Trophoblast cell (in vitro differentiated cells and primary cell): ENCODE measurements at regions not wholly inside any gene's neighbourhood (a gene's known extent, or its start where the extent isn't known, plus 50 kb on each side); places are given as distances from the start of the nearest gene placed in this dataset.

Source experiments
- DNase-seq, 2 donors: peaks; one replicate each; pipeline ENCODE4 v3.0.0-alpha.2; 2016
- H2AFZ ChIP-seq: 2 replicates; pipeline ENCODE4 v1.6.1; 2013; ENCODE audit warnings: low read length, moderate library complexity, mild to moderate bottlenecking; ENCODE audit not compliant: insufficient read depth, poor library complexity
- H2AK5ac ChIP-seq: 2 replicates; pipeline ENCODE4 v1.6.1; 2013; ENCODE audit warnings: mild to moderate bottlenecking, low read length
- H2BK120ac ChIP-seq: 2 replicates; pipeline ENCODE4 v1.6.1; 2013; ENCODE audit warnings: low read length, mild to moderate bottlenecking, moderate library complexity; ENCODE audit not compliant: insufficient read depth, poor library complexity
- H2BK12ac ChIP-seq: 2 replicates; pipeline ENCODE4 v1.6.1; 2013; ENCODE audit warnings: mild to moderate bottlenecking, low read length, moderate library complexity
- H2BK5ac ChIP-seq: 2 replicates; pipeline ENCODE4 v1.6.1; 2013; ENCODE audit warnings: low read length, low read depth, moderate library complexity, mild to moderate bottlenecking; ENCODE audit not compliant: poor library complexity
- H3K14ac ChIP-seq: 2 replicates; pipeline ENCODE4 v1.6.1; 2013; ENCODE audit warnings: mild to moderate bottlenecking, low read length
- H3K18ac ChIP-seq: 2 replicates; pipeline ENCODE4 v1.6.1; 2013; ENCODE audit warnings: mild to moderate bottlenecking, low read length
- H3K23ac ChIP-seq: 2 replicates; pipeline ENCODE4 v1.6.1; 2013; ENCODE audit warnings: low read length
- H3K27ac ChIP-seq: 2 replicates; pipeline ENCODE4 v1.5.1; 2013; ENCODE audit warnings: low read depth, mild to moderate bottlenecking, inconsistent platforms, low read length, moderate library complexity
- H3K27me3 ChIP-seq: 2 replicates; pipeline ENCODE4 v1.6.1; 2013; ENCODE audit warnings: inconsistent platforms, mild to moderate bottlenecking, low read length, moderate library complexity; ENCODE audit not compliant: insufficient read depth
- H3K36me3 ChIP-seq, 2 experiments: 1 replicate in 1 of 2; 2 replicates in 1 of 2; pipeline ENCODE4 v1.6.1; 2013; ENCODE audit warnings: low read length in 2 of 2, mild to moderate bottlenecking in 2 of 2, moderate library complexity in 1 of 2; ENCODE audit not compliant: insufficient read depth in 2 of 2, control insufficient read depth in 1 of 2
- H3K4ac ChIP-seq: 2 replicates; pipeline ENCODE4 v1.6.1; 2013; ENCODE audit warnings: low read depth, mild to moderate bottlenecking, low read length, moderate library complexity
- H3K4me1 ChIP-seq, 2 experiments: 1 replicate in 1 of 2; 2 replicates in 1 of 2; pipeline ENCODE4 v1.6.1; 2013; ENCODE audit warnings: low read length in 2 of 2, mild to moderate bottlenecking in 2 of 2, moderate library complexity in 1 of 2; ENCODE audit not compliant: insufficient read depth in 2 of 2, control insufficient read depth in 1 of 2
- H3K4me2 ChIP-seq: 2 replicates; pipeline ENCODE4 v1.6.1; 2013; ENCODE audit warnings: inconsistent platforms, mild to moderate bottlenecking, low read length, moderate library complexity
- H3K4me3 ChIP-seq: 2 replicates; pipeline ENCODE4 v1.5.1; 2013; ENCODE audit warnings: mild to moderate bottlenecking, low read depth, low read length, inconsistent platforms
- H3K79me1 ChIP-seq: one replicate; pipeline ENCODE4 v1.6.1; 2013; ENCODE audit warnings: low read length
- H3K79me2 ChIP-seq: 2 replicates; pipeline ENCODE4 v1.6.1; 2013; ENCODE audit warnings: low read length, mild to moderate bottlenecking; ENCODE audit not compliant: control insufficient read depth, insufficient read depth, poor library complexity
- H3K9ac ChIP-seq: 2 replicates; pipeline ENCODE4 v1.6.1; 2013; ENCODE audit warnings: mild to moderate bottlenecking, low read length
- H3K9me3 ChIP-seq: 2 replicates; pipeline ENCODE4 v1.6.1; 2013; ENCODE audit warnings: low read depth, mild to moderate bottlenecking, control low read depth, inconsistent platforms, low read length; ENCODE audit not compliant: insufficient read depth
- H4K12ac ChIP-seq: 2 replicates; pipeline ENCODE4 v1.6.1; 2013; ENCODE audit warnings: low read depth, mild to moderate bottlenecking, low read length, moderate library complexity
- H4K8ac ChIP-seq: 2 replicates; pipeline ENCODE4 v1.6.1; 2013; ENCODE audit warnings: low read depth, mild to moderate bottlenecking, low read length, moderate library complexity
- H4K91ac ChIP-seq: one replicate; pipeline ENCODE4 v1.6.1; 2013; ENCODE audit warnings: low read depth, mild to moderate bottlenecking, low read length, moderate library complexity
- WGBS: extraction: QIAGEN DNeasy Blood & Tissue Kit; methylation state at CpG from one replicate; pipeline ENCODE4 v1.1.7; 2013; ENCODE audit warnings: missing lambda C conversion rate; ENCODE audit not compliant: insufficient read length, insufficient coverage; ENCODE audit errors: extremely low coverage; 5-methylcytosine and 5-hydroxymethylcytosine counted together

DNA sequence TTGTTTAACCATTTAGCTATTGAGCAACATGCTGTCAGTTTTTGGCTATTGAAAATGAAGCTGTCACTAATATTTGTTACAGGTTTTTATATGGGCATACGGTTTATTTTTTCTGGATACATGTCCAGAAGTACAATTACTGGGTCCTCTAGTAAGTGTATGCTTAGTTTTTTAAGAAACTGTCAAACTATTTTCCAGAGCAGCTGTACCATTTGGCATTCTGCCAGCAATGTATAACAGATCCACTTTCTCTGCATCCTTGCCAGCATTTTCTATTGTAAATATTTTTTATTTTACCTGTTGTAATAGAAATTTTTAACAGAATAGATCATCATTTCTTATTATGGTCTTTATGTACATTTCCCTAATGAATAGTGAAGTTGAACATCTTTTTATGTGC lies 658.8 kb downstream of the EDEM1 start:
- no peak for DNase-seq
- H3K14ac ChIP-seq: no peak overlapping the region
- H3K79me2 ChIP-seq: no peaks in the 10 kb centered on the region
- H3K4me3 ChIP-seq: no peak overlapping the region
- H3K4ac ChIP-seq: no peak overlapping the region
- H3K4me1 ChIP-seq: no peaks in the 10 kb centered on the region
- no peaks in the 10 kb centered on the region for H3K9me3 ChIP-seq
- H3K4me2 ChIP-seq: no peak overlapping the region
- no peak overlapping the region for H2AK5ac ChIP-seq
- no peak overlapping the region for H2BK5ac ChIP-seq
- no peak overlapping the region for H3K23ac ChIP-seq
- no CpG with 5 or more reads among the region's 1 CpG for WGBS
- H3K27me3 ChIP-seq: no peaks in the 10 kb centered on the region
- no peak overlapping the region for H3K27ac ChIP-seq
- no peak overlapping the region for H3K9ac ChIP-seq
- H3K18ac ChIP-seq: no peak overlapping the region
- H4K8ac ChIP-seq: no peak overlapping the region
- no peak overlapping the region for H2AFZ ChIP-seq
- H4K91ac ChIP-seq: no peak overlapping the region
- H2BK12ac ChIP-seq: no peak overlapping the region
- no peaks in the 10 kb centered on the region for H3K79me1 ChIP-seq
- no peaks in the 10 kb centered on the region for H3K36me3 ChIP-seq
- no peak overlapping the region for H4K12ac ChIP-seq
- H2BK120ac ChIP-seq: no peak overlapping the region

DNA sequence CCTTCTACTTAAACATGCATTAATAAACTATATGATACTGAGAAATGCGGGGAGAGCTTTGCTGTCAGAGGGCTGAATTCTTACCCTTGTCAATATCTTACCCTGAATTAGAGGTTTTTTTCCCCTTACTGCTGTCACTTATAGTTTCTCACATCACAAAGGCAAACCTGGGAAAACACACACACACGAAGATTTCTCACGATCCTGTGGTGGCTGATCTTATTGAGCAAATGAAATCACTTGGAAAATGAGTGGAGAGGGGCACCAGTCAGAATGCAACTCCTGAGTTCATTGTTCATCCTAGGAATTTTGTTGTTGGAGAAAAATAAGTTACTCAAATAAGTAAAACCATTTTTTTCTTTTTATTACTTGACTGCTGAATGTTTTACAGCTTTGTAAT lies 673.6 kb downstream of the EDEM1 start:
- Histone ChIP-seq H2AFZ (no peak overlapping the region), H2AK5ac (no peak overlapping the region), H4K91ac (no peak overlapping the region), H3K27me3 (no peaks in the 10 kb centered on the region), H3K9me3 (no peaks in the 10 kb centered on the region), H3K4me2 (no peak overlapping the region), H4K12ac (no peak overlapping the region), H3K27ac (no peak overlapping the region), H2BK120ac (no peak overlapping the region), H3K4me1 (no peaks in the 10 kb centered on the region), H2BK12ac (no peak overlapping the region), H2BK5ac (no peak overlapping the region), H3K4ac (no peak overlapping the region), H3K14ac (no peak overlapping the region), H3K79me1 (no peaks in the 10 kb centered on the region), H3K18ac (no peak overlapping the region), H3K9ac (no peak overlapping the region), H3K36me3 (no peaks in the 10 kb centered on the region), H4K8ac (no peak overlapping the region), H3K4me3 (no peak overlapping the region), H3K79me2 (no peaks in the 10 kb centered on the region), H3K23ac (no peak overlapping the region)
- no CpG with 5 or more reads among the region's 3 CpGs for WGBS
- DNase-seq: no peak

DNA sequence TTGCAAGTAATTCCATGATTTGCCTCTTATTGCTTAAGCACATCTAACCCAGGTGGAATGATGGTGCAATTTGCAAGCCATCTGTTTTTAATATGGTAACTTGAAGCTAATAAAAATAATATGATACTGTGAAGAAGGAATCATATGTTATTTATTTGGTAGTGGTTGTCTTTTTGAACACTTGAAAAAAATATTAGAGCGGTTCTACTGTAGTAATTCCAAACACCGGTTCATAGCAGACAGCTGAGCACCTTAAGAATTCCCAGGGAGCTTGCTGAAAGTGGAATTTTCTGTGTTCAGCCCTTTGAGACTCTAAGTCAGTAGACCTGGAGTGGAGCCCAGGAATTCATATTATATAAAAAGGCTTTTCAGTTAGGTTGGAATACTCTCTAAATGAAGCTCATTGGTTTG lies 687.4 kb downstream of the EDEM1 start:
- WGBS: no CpG with 5 or more reads among the region's 2 CpGs
- Histone ChIP-seq H2AFZ (no peak overlapping the region), H3K27ac (no peak overlapping the region), H4K12ac (no peak overlapping the region), H3K18ac (no peak overlapping the region), H3K27me3 (no peaks in the 10 kb centered on the region), H2BK120ac (no peak overlapping the region), H2BK12ac (no peak overlapping the region), H3K4ac (no peak overlapping the region), H4K8ac (no peak overlapping the region), H2BK5ac (no peak overlapping the region), H3K36me3 (no peaks in the 10 kb centered on the region), H3K79me1 (no peaks in the 10 kb centered on the region), H3K14ac (no peak overlapping the region), H3K4me1 (peaks cover 3 to 4% of the 10 kb centered on the region in 2 experiments), H3K23ac (no peak overlapping the region), H3K9ac (no peak overlapping the region), H2AK5ac (no peak overlapping the region), H4K91ac (no peak overlapping the region), H3K4me3 (no peak overlapping the region), H3K4me2 (no peak overlapping the region), H3K9me3 (no peaks in the 10 kb centered on the region), H3K79me2 (no peaks in the 10 kb centered on the region)
- no peak for DNase-seq

DNA sequence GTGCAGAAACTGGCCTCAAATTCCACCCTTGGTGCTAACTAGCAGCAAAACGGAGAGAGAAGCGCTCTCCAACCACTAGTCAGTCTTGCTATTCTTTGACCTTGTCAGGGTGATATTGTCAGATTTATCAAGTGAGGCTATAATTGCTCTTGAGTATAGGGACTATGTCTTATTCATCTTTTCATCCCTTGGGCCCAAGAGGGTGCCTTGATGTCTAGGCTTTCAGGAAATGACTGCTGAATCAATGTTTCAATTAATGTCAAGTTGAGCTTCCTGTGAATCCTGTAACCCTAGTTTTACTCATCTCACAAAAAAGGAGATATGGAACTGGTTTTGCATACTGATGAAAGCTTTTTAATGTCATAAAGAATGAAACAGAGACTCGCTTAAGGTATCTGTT lies 701.3 kb downstream of the EDEM1 start:
- Histone ChIP-seq H4K8ac (no peak overlapping the region), H3K14ac (no peak overlapping the region), H3K36me3 (no peaks in the 10 kb centered on the region), H4K12ac (no peak overlapping the region), H3K9ac (no peak overlapping the region), H3K4ac (no peak overlapping the region), H2AK5ac (no peak overlapping the region), H3K27me3 (no peaks in the 10 kb centered on the region), H3K79me2 (no peaks in the 10 kb centered on the region), H2AFZ (no peak overlapping the region), H3K4me1 (peaks cover 0 to 3% of the 10 kb centered on the region in 2 experiments), H2BK5ac (no peak overlapping the region), H3K27ac (no peak overlapping the region), H3K4me2 (no peak overlapping the region), H4K91ac (no peak overlapping the region), H3K4me3 (no peak overlapping the region), H2BK120ac (no peak overlapping the region), H3K79me1 (no peaks in the 10 kb centered on the region), H2BK12ac (no peak overlapping the region), H3K18ac (no peak overlapping the region), H3K23ac (no peak overlapping the region), H3K9me3 (no peaks in the 10 kb centered on the region)
- WGBS: no CpG with 5 or more reads among the region's 3 CpGs
- DNase-seq: no peak
